H1 (cell line): ENCODE measurements at regions not wholly inside any gene's neighbourhood (a gene's known extent, or its start where the extent isn't known, plus 50 kb on each side); places are given as distances from the start of the nearest gene placed in this dataset.

Experiments used
- GTF2F1 ChIP-seq: IDR thresholded peaks from 2 replicates; pipeline ENCODE4 v1.6.1; 2012; ENCODE audit warnings: low read depth, low read length, improper control_type of control experiment, borderline replicate concordance
- JUN ChIP-seq: IDR thresholded peaks from 2 replicates; pipeline ENCODE4 v1.6.1; 2011; ENCODE audit warnings: low read depth, mild to moderate bottlenecking, improper control_type of control experiment, low read length
- SRF ChIP-seq: IDR thresholded peaks from 2 replicates; pipeline ENCODE4 v1.6.1; 2011; ENCODE audit warnings: mild to moderate bottlenecking, low read depth, low read length, moderate library complexity

GRCh38 chr4:95909211-95909610 is 69.3 kb downstream of the PDHA2 start (continued):
- no peak for TF ChIP-seq JUN
- TF ChIP-seq GTF2F1, result no peak
- TF ChIP-seq SRF, result no peak
